HFFc6 (cell line): ENCODE measurements at regions not wholly inside any gene's neighbourhood (a gene's known extent, or its start where the extent isn't known, plus 50 kb on each side); places are given as distances from the start of the nearest gene placed in this dataset.
A peak's percentile ranks its signal among the peaks of the same experiment; 100 is the strongest.

Experiments used
- DNase-seq: peaks from one replicate; pipeline ENCODE4 v3.0.0-alpha.2; 2018
- H3K27ac Mint-ChIP-seq: 2 replicates; pipeline ENCODE4 v1.8.0; 2020; ENCODE audit warnings: mild to moderate bottlenecking, mixed read lengths
- H3K27me3 Mint-ChIP-seq: 2 replicates; pipeline ENCODE4 v1.8.0; 2021; ENCODE audit warnings: mild to moderate bottlenecking, moderate library complexity, mixed read lengths; ENCODE audit not compliant: insufficient read depth
- H3K36me3 Mint-ChIP-seq: 2 replicates; pipeline ENCODE4 v1.8.0; 2021; ENCODE audit warnings: low read depth, mixed read lengths
- H3K4me1 Mint-ChIP-seq: 2 replicates; pipeline ENCODE4 v1.8.0; 2020; ENCODE audit warnings: low read depth, mixed read lengths
- H3K4me3 Mint-ChIP-seq: 2 replicates; pipeline ENCODE4 v1.8.0; 2020; ENCODE audit warnings: mild to moderate bottlenecking, moderate library complexity, mixed read lengths
- H3K9me3 Mint-ChIP-seq: 2 replicates; pipeline ENCODE4 v1.8.0; 2020; ENCODE audit warnings: mild to moderate bottlenecking, mixed read lengths
- TF ChIP-seq, protein P1 (sequence below): fragments of 200-600 bp; sonication (generic); IDR thresholded peaks from 2 replicates; pipeline ENCODE4 v1.5.0; 2021; ENCODE audit warnings: antibody characterized with exemption, mild to moderate bottlenecking

DNA sequence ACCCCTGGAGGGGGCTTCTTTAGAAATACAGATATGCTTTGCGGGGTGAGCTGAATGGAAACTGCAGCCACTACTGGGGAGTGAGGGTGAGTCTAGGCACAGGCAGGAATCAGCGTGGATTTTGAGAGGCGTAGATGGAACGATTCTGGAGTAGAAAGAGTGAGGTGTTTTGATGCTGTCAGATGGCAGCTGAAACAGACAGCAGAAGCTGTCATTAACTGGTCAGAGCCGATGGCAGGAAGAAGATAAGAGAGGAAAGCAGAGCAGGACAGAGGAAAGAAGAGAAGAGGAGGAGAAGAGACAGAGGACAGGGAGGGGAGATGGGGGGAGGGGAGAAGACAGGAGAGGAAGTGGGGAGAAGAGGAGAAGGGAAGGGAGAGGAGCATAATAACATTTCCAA lies 138.5 kb downstream of the LRIG2 start:
- H3K27ac Mint-ChIP-seq: no peak overlapping the region
- no peak for DNase-seq
- no peaks in the 10 kb centered on the region for H3K36me3 Mint-ChIP-seq
- no peaks in the 10 kb centered on the region for H3K4me1 Mint-ChIP-seq
- peaks cover 8% of the 10 kb centered on the region; the same call in 1 of the 2 replicates for H3K9me3 Mint-ChIP-seq
- no peak overlapping the region for H3K4me3 Mint-ChIP-seq
- TF ChIP-seq, protein P1, sequence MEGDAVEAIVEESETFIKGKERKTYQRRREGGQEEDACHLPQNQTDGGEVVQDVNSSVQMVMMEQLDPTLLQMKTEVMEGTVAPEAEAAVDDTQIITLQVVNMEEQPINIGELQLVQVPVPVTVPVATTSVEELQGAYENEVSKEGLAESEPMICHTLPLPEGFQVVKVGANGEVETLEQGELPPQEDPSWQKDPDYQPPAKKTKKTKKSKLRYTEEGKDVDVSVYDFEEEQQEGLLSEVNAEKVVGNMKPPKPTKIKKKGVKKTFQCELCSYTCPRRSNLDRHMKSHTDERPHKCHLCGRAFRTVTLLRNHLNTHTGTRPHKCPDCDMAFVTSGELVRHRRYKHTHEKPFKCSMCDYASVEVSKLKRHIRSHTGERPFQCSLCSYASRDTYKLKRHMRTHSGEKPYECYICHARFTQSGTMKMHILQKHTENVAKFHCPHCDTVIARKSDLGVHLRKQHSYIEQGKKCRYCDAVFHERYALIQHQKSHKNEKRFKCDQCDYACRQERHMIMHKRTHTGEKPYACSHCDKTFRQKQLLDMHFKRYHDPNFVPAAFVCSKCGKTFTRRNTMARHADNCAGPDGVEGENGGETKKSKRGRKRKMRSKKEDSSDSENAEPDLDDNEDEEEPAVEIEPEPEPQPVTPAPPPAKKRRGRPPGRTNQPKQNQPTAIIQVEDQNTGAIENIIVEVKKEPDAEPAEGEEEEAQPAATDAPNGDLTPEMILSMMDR: no peak
- H3K27me3 Mint-ChIP-seq: peaks cover 43% of the 10 kb centered on the region

GRCh38 chr1:113215015-113215414 lies 142.0 kb downstream of the LRIG2 start:
- H3K36me3 Mint-ChIP-seq: no peaks in the 10 kb centered on the region
- peaks cover 37% of the 10 kb centered on the region for H3K27me3 Mint-ChIP-seq
- no peak for DNase-seq
- no peak overlapping the region for H3K4me3 Mint-ChIP-seq
- peaks cover 8% of the 10 kb centered on the region; the same call in 1 of the 2 replicates for H3K9me3 Mint-ChIP-seq
- TF ChIP-seq, protein P1: no peak
- no peak overlapping the region for H3K27ac Mint-ChIP-seq
- H3K4me1 Mint-ChIP-seq: no peaks in the 10 kb centered on the region

DNA sequence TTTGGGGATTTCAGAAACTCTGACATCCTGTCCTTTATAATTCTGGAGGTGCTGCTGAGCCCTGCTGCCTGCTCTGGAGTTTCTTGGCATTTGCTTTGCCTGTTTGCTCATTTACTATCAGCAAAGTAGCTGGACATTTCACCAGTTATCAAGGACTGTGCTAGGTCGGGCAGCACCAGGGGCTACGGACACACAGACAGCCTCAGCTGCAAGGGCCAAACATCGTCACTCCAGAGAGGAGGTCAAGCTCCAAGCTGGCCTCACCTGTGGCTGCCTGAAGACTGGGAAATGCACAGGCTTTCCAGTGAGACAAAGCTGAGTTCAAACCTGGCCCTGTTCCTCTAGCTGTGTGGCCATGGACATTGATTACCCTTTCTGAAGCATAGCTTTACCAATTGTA lies 143.7 kb downstream of the LRIG2 start:
- no peaks in the 10 kb centered on the region for H3K36me3 Mint-ChIP-seq
- H3K27ac Mint-ChIP-seq: no peak overlapping the region
- TF ChIP-seq, protein P1: no peak
- no peak for DNase-seq
- no peaks in the 10 kb centered on the region for H3K4me1 Mint-ChIP-seq
- no peak overlapping the region for H3K4me3 Mint-ChIP-seq
- peaks cover 33% of the 10 kb centered on the region for H3K27me3 Mint-ChIP-seq
- peaks cover 8% of the 10 kb centered on the region; the same call in 1 of the 2 replicates for H3K9me3 Mint-ChIP-seq

- peaks cover 8% of the 10 kb centered on the region; the same call in 1 of the 2 replicates for H3K9me3 Mint-ChIP-seq
- H3K27ac Mint-ChIP-seq: no peak overlapping the region
- H3K36me3 Mint-ChIP-seq: no peaks in the 10 kb centered on the region
Measured at GRCh38 chr1:113217447-113218208, 144.6 kb downstream of the LRIG2 start.

GRCh38 chr1:113219377-113219776 lies 146.4 kb downstream of the LRIG2 start:
- DNase-seq: no peak
- Mint-ChIP-seq H3K9me3 (peaks cover 8% of the 10 kb centered on the region; the same call in 1 of the 2 replicates), H3K27me3 (peaks cover 15% of the 10 kb centered on the region), H3K4me3 (no peak overlapping the region), H3K27ac (no peak overlapping the region), H3K36me3 (no peaks in the 10 kb centered on the region), H3K4me1 (no peaks in the 10 kb centered on the region)
- TF ChIP-seq, protein P1: peak; percentile 43; the same call in 1 of the 2 replicates

More at GRCh38 chr1:113217447-113218208, 144.6 kb downstream of the LRIG2 start:
- Mint-ChIP-seq H3K4me1 (no peaks in the 10 kb centered on the region), H3K27me3 (peaks cover 27% of the 10 kb centered on the region), H3K4me3 (no peak overlapping the region)
- DNase-seq: no peak
- TF ChIP-seq, protein P1: no peak
